Adrenal gland (tissue), 5 donors: ENCODE measurements at regions not wholly inside any gene's neighbourhood (a gene's known extent, or its start where the extent isn't known, plus 50 kb on each side); places are given as distances from the start of the nearest gene placed in this dataset.

Experiments used
- POLR2A ChIP-seq, 2 donors: fragments of 450-650 bp; IDR thresholded peaks; one replicate each; pipeline ENCODE4 v1.6.1; 2017; ENCODE audit warnings: antibody characterized with exemption in 2 of 2, mild to moderate bottlenecking in 2 of 2, moderate library complexity in 1 of 2
- TF ChIP-seq, protein P1 (sequence below), 6 experiments: fragments of 450-650 bp in 4 of 6; fragments of 200-600 bp in 2 of 6; sonication (generic) in 1 of 6; IDR thresholded peaks; 1 replicate in 5 of 6; 2 replicates in 1 of 6; pipeline versions ENCODE4 v1.5.1 to v1.8.0; 2016 to 2021; ENCODE audit warnings: antibody characterized with exemption in 6 of 6, mild to moderate bottlenecking in 2 of 6, moderate library complexity in 1 of 6
- donor health status: DM: no; HTN: no; CAD: no.

DNA sequence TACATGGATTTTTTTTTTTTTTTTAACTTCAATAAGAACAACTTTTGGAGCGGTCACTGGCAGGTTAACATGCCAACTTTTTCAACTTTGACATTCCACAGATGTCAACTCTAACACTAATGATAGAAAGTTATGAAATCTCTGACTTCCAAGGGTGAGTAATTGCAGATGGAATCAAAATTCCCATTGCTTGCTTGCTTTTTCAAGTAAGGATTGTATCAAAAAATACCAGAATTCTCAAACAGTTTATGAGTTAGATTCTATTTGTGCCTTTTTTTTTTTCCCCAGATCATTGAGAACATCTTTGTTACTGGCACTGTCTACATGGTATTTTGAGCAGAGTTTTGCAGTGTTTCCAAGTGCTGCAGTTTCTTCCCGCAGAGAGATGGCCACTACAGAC, 50.3 kb upstream of the OTUD4 start:
- TF ChIP-seq, protein P1, sequence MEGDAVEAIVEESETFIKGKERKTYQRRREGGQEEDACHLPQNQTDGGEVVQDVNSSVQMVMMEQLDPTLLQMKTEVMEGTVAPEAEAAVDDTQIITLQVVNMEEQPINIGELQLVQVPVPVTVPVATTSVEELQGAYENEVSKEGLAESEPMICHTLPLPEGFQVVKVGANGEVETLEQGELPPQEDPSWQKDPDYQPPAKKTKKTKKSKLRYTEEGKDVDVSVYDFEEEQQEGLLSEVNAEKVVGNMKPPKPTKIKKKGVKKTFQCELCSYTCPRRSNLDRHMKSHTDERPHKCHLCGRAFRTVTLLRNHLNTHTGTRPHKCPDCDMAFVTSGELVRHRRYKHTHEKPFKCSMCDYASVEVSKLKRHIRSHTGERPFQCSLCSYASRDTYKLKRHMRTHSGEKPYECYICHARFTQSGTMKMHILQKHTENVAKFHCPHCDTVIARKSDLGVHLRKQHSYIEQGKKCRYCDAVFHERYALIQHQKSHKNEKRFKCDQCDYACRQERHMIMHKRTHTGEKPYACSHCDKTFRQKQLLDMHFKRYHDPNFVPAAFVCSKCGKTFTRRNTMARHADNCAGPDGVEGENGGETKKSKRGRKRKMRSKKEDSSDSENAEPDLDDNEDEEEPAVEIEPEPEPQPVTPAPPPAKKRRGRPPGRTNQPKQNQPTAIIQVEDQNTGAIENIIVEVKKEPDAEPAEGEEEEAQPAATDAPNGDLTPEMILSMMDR (IDR thresholded peaks at IDR 0.05) = no peak
- no peak for TF ChIP-seq POLR2A (IDR thresholded peaks at IDR 0.05)
